HEK293 (cell line): ENCODE measurements at regions not wholly inside any gene's neighbourhood (a gene's known extent, or its start where the extent isn't known, plus 50 kb on each side); places are given as distances from the start of the nearest gene placed in this dataset.

Source experiments
- KLF16 ChIP-seq: fragments of 450-650 bp; formaldehyde crosslinking; IDR thresholded peaks from 2 replicates; pipeline ENCODE4 v1.5.1; 2017; ENCODE audit warnings: missing biosample characterization, missing genetic modification characterization
- OVOL3 ChIP-seq: fragments of 450-650 bp; formaldehyde crosslinking; IDR thresholded peaks from 2 replicates; pipeline ENCODE4 v1.5.1; 2016; ENCODE audit warnings: missing biosample characterization, missing genetic modification characterization
- WT1 ChIP-seq: fragments of 450-650 bp; formaldehyde crosslinking; IDR thresholded peaks from 2 replicates; pipeline ENCODE4 v1.5.1; 2016; ENCODE audit warnings: missing biosample characterization, missing genetic modification characterization
- ZNF184 ChIP-seq: fragments of 450-650 bp; IDR thresholded peaks from 2 replicates; pipeline ENCODE4 v1.5.1; 2018; ENCODE audit warnings: missing biosample characterization, mild to moderate bottlenecking, missing genetic modification characterization
- ZNF23 ChIP-seq: fragments of 450-650 bp; formaldehyde crosslinking; IDR thresholded peaks from 2 replicates; pipeline ENCODE4 v1.5.1; 2016; ENCODE audit warnings: missing biosample characterization, missing genetic modification characterization, borderline replicate concordance
- TF ChIP-seq, protein P1 (sequence below): fragments of 450-650 bp; formaldehyde crosslinking; IDR thresholded peaks from 2 replicates; pipeline ENCODE4 v1.5.1; 2017; ENCODE audit warnings: missing biosample characterization, missing genetic modification characterization
- TF ChIP-seq, protein P2 (sequence below): fragments of 450-650 bp; formaldehyde crosslinking; IDR thresholded peaks from 2 replicates; pipeline ENCODE4 v1.5.1; 2016; ENCODE audit warnings: missing biosample characterization, missing genetic modification characterization
- TF ChIP-seq, protein P3 (sequence below): fragments of 450-650 bp; formaldehyde crosslinking; IDR thresholded peaks from 2 replicates; pipeline ENCODE4 v1.5.1; 2016; ENCODE audit warnings: missing biosample characterization, missing genetic modification characterization

DNA sequence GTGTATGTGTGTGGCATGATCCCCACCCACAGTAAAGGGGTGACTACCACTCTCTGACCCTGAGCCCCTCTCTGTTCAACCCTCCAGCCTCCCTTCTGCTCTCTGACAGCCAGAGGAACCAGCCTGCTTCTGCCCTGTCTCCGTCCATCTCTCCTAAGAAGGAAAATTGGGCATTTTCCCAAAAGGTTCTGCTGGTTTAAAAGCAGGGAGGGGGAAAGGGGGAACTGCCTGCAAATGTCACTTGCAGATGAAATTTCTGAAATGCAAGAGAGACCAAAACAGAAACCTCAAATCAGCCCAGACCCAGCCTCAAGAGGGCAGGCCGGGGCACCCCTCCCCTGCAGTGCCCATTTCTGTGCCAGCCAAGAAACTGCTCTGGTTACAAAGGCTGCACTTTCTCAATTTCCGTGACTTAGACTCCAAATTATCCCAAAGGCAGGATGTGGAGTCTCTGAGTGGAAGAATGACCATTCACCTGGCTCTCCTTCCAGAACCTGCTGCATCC is 197.9 kb downstream of the RBFOX3 start:
- TF ChIP-seq, protein P1, sequence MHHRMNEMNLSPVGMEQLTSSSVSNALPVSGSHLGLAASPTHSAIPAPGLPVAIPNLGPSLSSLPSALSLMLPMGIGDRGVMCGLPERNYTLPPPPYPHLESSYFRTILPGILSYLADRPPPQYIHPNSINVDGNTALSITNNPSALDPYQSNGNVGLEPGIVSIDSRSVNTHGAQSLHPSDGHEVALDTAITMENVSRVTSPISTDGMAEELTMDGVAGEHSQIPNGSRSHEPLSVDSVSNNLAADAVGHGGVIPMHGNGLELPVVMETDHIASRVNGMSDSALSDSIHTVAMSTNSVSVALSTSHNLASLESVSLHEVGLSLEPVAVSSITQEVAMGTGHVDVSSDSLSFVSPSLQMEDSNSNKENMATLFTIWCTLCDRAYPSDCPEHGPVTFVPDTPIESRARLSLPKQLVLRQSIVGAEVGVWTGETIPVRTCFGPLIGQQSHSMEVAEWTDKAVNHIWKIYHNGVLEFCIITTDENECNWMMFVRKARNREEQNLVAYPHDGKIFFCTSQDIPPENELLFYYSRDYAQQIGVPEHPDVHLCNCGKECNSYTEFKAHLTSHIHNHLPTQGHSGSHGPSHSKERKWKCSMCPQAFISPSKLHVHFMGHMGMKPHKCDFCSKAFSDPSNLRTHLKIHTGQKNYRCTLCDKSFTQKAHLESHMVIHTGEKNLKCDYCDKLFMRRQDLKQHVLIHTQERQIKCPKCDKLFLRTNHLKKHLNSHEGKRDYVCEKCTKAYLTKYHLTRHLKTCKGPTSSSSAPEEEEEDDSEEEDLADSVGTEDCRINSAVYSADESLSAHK (tag by site-specific recombination): no peak
- TF ChIP-seq, protein P2, sequence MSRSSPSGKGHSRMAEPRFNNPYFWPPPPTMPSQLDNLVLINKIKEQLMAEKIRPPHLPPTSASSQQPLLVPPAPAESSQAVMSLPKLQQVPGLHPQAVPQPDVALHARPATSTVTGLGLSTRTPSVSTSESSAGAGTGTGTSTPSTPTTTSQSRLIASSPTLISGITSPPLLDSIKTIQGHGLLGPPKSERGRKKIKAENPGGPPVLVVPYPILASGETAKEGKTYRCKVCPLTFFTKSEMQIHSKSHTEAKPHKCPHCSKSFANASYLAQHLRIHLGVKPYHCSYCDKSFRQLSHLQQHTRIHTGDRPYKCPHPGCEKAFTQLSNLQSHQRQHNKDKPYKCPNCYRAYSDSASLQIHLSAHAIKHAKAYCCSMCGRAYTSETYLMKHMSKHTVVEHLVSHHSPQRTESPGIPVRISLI: no peak
- TF ChIP-seq, protein P3, sequence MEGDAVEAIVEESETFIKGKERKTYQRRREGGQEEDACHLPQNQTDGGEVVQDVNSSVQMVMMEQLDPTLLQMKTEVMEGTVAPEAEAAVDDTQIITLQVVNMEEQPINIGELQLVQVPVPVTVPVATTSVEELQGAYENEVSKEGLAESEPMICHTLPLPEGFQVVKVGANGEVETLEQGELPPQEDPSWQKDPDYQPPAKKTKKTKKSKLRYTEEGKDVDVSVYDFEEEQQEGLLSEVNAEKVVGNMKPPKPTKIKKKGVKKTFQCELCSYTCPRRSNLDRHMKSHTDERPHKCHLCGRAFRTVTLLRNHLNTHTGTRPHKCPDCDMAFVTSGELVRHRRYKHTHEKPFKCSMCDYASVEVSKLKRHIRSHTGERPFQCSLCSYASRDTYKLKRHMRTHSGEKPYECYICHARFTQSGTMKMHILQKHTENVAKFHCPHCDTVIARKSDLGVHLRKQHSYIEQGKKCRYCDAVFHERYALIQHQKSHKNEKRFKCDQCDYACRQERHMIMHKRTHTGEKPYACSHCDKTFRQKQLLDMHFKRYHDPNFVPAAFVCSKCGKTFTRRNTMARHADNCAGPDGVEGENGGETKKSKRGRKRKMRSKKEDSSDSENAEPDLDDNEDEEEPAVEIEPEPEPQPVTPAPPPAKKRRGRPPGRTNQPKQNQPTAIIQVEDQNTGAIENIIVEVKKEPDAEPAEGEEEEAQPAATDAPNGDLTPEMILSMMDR (tag by site-specific recombination): no peak
- TF ChIP-seq ZNF23 (no peak), OVOL3 (tag by site-specific recombination) (no peak), WT1 (no peak), KLF16 (tag by site-specific recombination) (no peak), ZNF184 (no peak)
